ENCODE measurements at regions not wholly inside any gene's neighbourhood (a gene's known extent, or its start where the extent isn't known, plus 50 kb on each side); places are given as distances from the start of the nearest gene placed in this dataset.

GRCh38 chr2:142688856-142689605 is 188.4 kb upstream of the KYNU start:
- no peaks in the 10 kb centered on the region for H3K9me3 ChIP-seq (ENCODE audit: control insufficient read depth in 4 of 4, low read length in 3 of 4)
- H3K4me3 ChIP-seq (ENCODE audit: low read depth in 1 of 3, low read length in 3 of 3): no peak overlapping the region
- DNase-seq (ENCODE audit: low spot score): no peak
- H3K4me1 ChIP-seq (ENCODE audit: control insufficient read depth in 4 of 4, insufficient read depth in 4 of 4, low read length in 3 of 4): peaks cover 0 to 4% (median 2%) of the 10 kb centered on the region in 4 donors
- H3K9ac ChIP-seq (ENCODE audit: low read depth in 1 of 2, low read length in 2 of 2): no peak overlapping the region
- no peaks in the 10 kb centered on the region for H3K27me3 ChIP-seq (ENCODE audit: control insufficient read depth in 4 of 4, insufficient read depth in 4 of 4, low read length in 3 of 4)
- no peak overlapping the region for H3K27ac ChIP-seq (ENCODE audit: low read depth in 1 of 2, low read length in 2 of 2)
- H3K36me3 ChIP-seq (ENCODE audit: control insufficient read depth in 4 of 4, insufficient read depth in 3 of 4, low read depth in 1 of 4, low read length in 3 of 4): no peaks in the 10 kb centered on the region
- 86% methylated on average over 4 of the region's 4 CpGs for WGBS
- TF ChIP-seq HNF4A (conservative IDR thresholded peaks at IDR 0.05): no peak
- no peak for TF ChIP-seq SP1 (IDR thresholded peaks at IDR 0.05)
- no peak for TF ChIP-seq RXRA (IDR thresholded peaks at IDR 0.05)
- TF ChIP-seq ZBTB33 (IDR thresholded peaks at IDR 0.05): no peak

- no peaks in the 10 kb centered on the region for H3K27me3 ChIP-seq (ENCODE audit: control insufficient read depth in 4 of 4, insufficient read depth in 4 of 4, low read length in 3 of 4)
- no peak overlapping the region for H3K9ac ChIP-seq (ENCODE audit: low read depth in 1 of 2, low read length in 2 of 2)
- no peak for DNase-seq (ENCODE audit: low spot score)
- peaks cover 0 to 16% (median 10%) of the 10 kb centered on the region in 4 donors for H3K4me1 ChIP-seq (ENCODE audit: control insufficient read depth in 4 of 4, insufficient read depth in 4 of 4, low read length in 3 of 4)
- no peak for TF ChIP-seq CTCF (IDR thresholded peaks at IDR 0.05; ENCODE audit: low read depth, low read length, missing input control)
- no peak for TF ChIP-seq ZBTB33 (IDR thresholded peaks at IDR 0.05)
- TF ChIP-seq TAF1 (conservative IDR thresholded peaks at IDR 0.05): no peak
- no peak for TF ChIP-seq HNF4G (IDR thresholded peaks at IDR 0.05)
- no peak for TF ChIP-seq FOXA1 (IDR thresholded peaks at IDR 0.05)
- no peak for TF ChIP-seq REST (IDR thresholded peaks at IDR 0.05)
- TF ChIP-seq EGR1 (IDR thresholded peaks at IDR 0.05; ENCODE audit: low read depth in 2 of 2): no peak
- TF ChIP-seq ATF3 (IDR thresholded peaks at IDR 0.05): no peak
- TF ChIP-seq NR2F2 (IDR thresholded peaks at IDR 0.05): no peak
- TF ChIP-seq YY1 (IDR thresholded peaks at IDR 0.05): no peak
- no peak for TF ChIP-seq HNF4A (conservative IDR thresholded peaks at IDR 0.05)
- 89% methylated on average over 5 of the region's 5 CpGs for WGBS
- H3K36me3 ChIP-seq (ENCODE audit: control insufficient read depth in 4 of 4, insufficient read depth in 3 of 4, low read depth in 1 of 4, low read length in 3 of 4): no peaks in the 10 kb centered on the region
- no peak overlapping the region for H3K27ac ChIP-seq (ENCODE audit: low read depth in 1 of 2, low read length in 2 of 2)
- H3K4me3 ChIP-seq (ENCODE audit: low read depth in 1 of 3, low read length in 3 of 3): no peak overlapping the region
- H3K9me3 ChIP-seq (ENCODE audit: control insufficient read depth in 4 of 4, low read length in 3 of 4): no peaks in the 10 kb centered on the region
Measured at GRCh38 chr2:142687509-142687908, 190.0 kb upstream of the KYNU start.
